PFSK-1 (cell line): ENCODE measurements at regions not wholly inside any gene's neighbourhood (a gene's known extent, or its start where the extent isn't known, plus 50 kb on each side); places are given as distances from the start of the nearest gene placed in this dataset.

Experiments used
- FOXP2 ChIP-seq: optimal IDR thresholded peaks from 2 replicates; pipeline ENCODE3; 2011; ENCODE audit warnings: borderline replicate concordance, control low read depth, inconsistent platforms; ENCODE audit not compliant: insufficient read depth; ENCODE audit errors: extremely low read length, extremely low read depth
- POLR2AphosphoS5 ChIP-seq: IDR thresholded peaks from 2 replicates; pipeline ENCODE4 v1.6.1; 2012; ENCODE audit warnings: low read depth, mild to moderate bottlenecking, control low read depth, low read length, moderate library complexity
- REST ChIP-seq, 2 experiments: IDR thresholded peaks; 2 replicates each; pipeline versions ENCODE4 v1.6.1 to v1.8.0; 2011 to 2012; ENCODE audit warnings: low read depth in 2 of 2, low read length in 2 of 2, control low read depth in 1 of 2, inconsistent platforms in 1 of 2, mild to moderate bottlenecking in 1 of 2, moderate library complexity in 1 of 2; ENCODE audit not compliant: insufficient read depth in 1 of 2
- SIN3A ChIP-seq: IDR thresholded peaks from 2 replicates; pipeline ENCODE4 v1.6.1; 2012; ENCODE audit warnings: mild to moderate bottlenecking, low read length, moderate library complexity, borderline replicate concordance; ENCODE audit not compliant: insufficient read depth
- TAF1 ChIP-seq: IDR thresholded peaks from 2 replicates; pipeline ENCODE4 v1.6.1; 2012; ENCODE audit warnings: low read length, control low read depth, borderline replicate concordance; ENCODE audit not compliant: insufficient read depth

DNA sequence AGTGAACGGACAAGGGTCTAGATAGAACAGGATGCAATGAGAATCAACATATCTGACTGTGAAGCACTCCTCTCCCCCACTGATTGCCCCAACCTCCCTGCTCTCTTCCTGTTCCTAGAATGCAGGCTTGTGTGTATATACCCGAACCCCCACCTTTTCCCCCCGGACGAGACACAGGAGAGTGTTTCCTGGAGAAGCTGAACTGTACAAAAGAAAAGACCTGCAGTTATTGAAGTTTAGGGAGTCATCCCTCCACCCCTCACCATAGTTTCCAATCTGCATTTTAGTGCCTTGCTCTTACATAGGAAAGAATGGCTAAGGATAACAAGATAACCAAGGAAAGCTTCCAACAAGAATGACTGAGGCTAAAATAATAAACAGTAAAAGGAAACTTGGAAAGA lies 55.5 kb upstream of the PDE10A start:
- no peak for TF ChIP-seq REST (IDR thresholded peaks at IDR 0.05; ENCODE audit: insufficient read depth in 1 of 2, low read depth in 2 of 2, low read length in 2 of 2)
- TF ChIP-seq POLR2AphosphoS5 = no peak
- no peak for TF ChIP-seq FOXP2
- TF ChIP-seq TAF1 = no peak
- no peak for TF ChIP-seq SIN3A

- TF ChIP-seq SIN3A (no peak), FOXP2 (no peak), TAF1 (no peak), POLR2AphosphoS5 (no peak), REST (IDR thresholded peaks at IDR 0.05; ENCODE audit: insufficient read depth in 1 of 2, low read depth in 2 of 2, low read length in 2 of 2) (no peak)
Observed at GRCh38 chr6:165717732-165718465, 54.9 kb upstream of the PDE10A start.

DNA sequence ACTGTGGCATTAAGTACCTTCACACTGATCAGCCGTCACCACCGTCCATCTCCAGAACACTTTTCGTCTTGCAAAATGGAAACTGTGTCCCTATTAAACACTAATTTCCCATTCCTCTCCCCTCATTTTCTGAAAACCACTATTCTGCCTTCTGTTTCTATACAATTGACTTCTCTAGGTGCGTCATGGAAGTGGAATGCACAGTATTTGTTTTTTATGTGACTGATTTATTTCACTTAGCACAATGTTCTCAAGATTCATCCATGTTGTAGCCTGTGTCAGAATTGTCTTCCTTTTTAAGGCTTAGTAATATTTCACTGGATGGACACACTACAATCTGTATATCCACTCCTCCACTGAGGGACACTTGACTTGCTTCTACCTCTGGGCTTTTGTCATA lies 53.8 kb upstream of the PDE10A start:
- TF ChIP-seq SIN3A = no peak
- TF ChIP-seq TAF1 = no peak
- no peak for TF ChIP-seq FOXP2
- no peak for TF ChIP-seq REST (IDR thresholded peaks at IDR 0.05; ENCODE audit: insufficient read depth in 1 of 2, low read depth in 2 of 2, low read length in 2 of 2)
- TF ChIP-seq POLR2AphosphoS5 = no peak

- TF ChIP-seq POLR2AphosphoS5 (no peak), TAF1 (no peak), REST (IDR thresholded peaks at IDR 0.05; ENCODE audit: insufficient read depth in 1 of 2, low read depth in 2 of 2, low read length in 2 of 2) (no peak)
Observed at GRCh38 chr6:165715428-165715827, 52.4 kb upstream of the PDE10A start.

DNA sequence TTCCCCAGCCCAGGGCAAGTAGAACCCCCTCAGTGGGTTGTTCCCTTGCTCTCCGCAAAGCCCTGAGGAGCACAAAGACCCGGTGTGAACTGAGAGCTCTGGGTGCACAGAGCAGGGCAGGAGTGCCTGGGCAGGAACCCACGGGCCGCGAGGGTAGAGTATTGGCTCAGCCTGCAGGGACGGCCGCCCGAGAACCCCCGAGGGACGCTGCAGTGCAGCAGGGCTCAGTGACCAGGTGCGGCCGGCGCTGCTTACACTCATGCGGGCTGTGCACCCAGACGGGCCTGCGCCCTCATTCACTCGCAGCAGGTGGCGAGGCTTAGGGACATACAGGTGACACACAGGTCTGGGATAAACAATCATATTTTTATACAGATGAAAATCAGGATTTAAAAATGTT lies 51.9 kb upstream of the PDE10A start:
- TF ChIP-seq REST (IDR thresholded peaks at IDR 0.05; ENCODE audit: insufficient read depth in 1 of 2, low read depth in 2 of 2, low read length in 2 of 2) = no peak
- no peak for TF ChIP-seq POLR2AphosphoS5
- no peak for TF ChIP-seq TAF1
- no peak for TF ChIP-seq FOXP2
- TF ChIP-seq SIN3A = no peak
